WTC11 (cell line): ENCODE measurements at regions not wholly inside any gene's neighbourhood (a gene's known extent, or its start where the extent isn't known, plus 50 kb on each side); places are given as distances from the start of the nearest gene placed in this dataset.

Source experiments
- ATAC-seq: fragments of 200-7000 bp; cut with Tn5 transposase; 2 replicates; pipeline ENCODE4 v1.10.0; 2021; ENCODE audit warnings: mild to moderate bottlenecking, moderate library complexity
- CTCF ChIA-PET: fragments of 300-600 bp; sonication (Branson Sonifier 250); formaldehyde crosslinking; loops from one replicate; lab custom pipeline; 2021; ENCODE audit warnings: antibody characterized with exemption; lab: Charles Lee
- POLR2A ChIA-PET: fragments of 350-600 bp; sonication (Branson Sonifier 250); formaldehyde crosslinking; loops from one replicate; lab custom pipeline; 2021; ENCODE audit warnings: antibody characterized with exemption; lab: Charles Lee
- DNase-seq: peaks from one replicate; pipeline ENCODE4 v3.0.0; 2021; ENCODE audit warnings: low spot score
- H3K27ac Mint-ChIP-seq: 2 replicates; pipeline ENCODE4 v1.8.0; 2021; ENCODE audit warnings: mixed read lengths
- H3K27me3 Mint-ChIP-seq: 2 replicates; pipeline ENCODE4 v1.8.0; 2021; ENCODE audit warnings: low read depth, mild to moderate bottlenecking, moderate library complexity, mixed read lengths
- H3K36me3 Mint-ChIP-seq: 2 replicates; pipeline ENCODE4 v1.8.0; 2021; ENCODE audit warnings: mixed read lengths
- H3K4me1 Mint-ChIP-seq: 2 replicates; pipeline ENCODE4 v1.8.0; 2022; ENCODE audit warnings: mixed read lengths
- H3K4me3 Mint-ChIP-seq: 2 replicates; pipeline ENCODE4 v1.8.0; 2021; ENCODE audit warnings: mild to moderate bottlenecking, moderate library complexity, mixed read lengths
- H3K9me3 Mint-ChIP-seq: 2 replicates; pipeline ENCODE4 v1.8.0; 2021; ENCODE audit warnings: mixed read lengths
- AR ChIP-seq: fragments of 250-450 bp; sonication (Bioruptor Pico); IDR thresholded peaks from 2 replicates; pipeline ENCODE4 v1.9.0; 2021; ENCODE audit warnings: mild to moderate bottlenecking
- ATF1 ChIP-seq: sonication (generic); formaldehyde crosslinking; IDR thresholded peaks from 2 replicates; pipeline ENCODE4 v1.8.1; 2023; ENCODE audit warnings: mild to moderate bottlenecking, moderate library complexity, missing genetic modification reagents
- CBFB ChIP-seq: sonication (generic); formaldehyde crosslinking; IDR thresholded peaks from 2 replicates; pipeline ENCODE4 v1.8.1; 2022; ENCODE audit warnings: mild to moderate bottlenecking, low read depth, missing genetic modification reagents
- CREM ChIP-seq: sonication (generic); formaldehyde crosslinking; IDR thresholded peaks from 2 replicates; pipeline ENCODE4 v1.8.1; 2022; ENCODE audit warnings: mild to moderate bottlenecking, missing genetic modification reagents, moderate library complexity
- E2F1 ChIP-seq: sonication (generic); formaldehyde crosslinking; IDR thresholded peaks from 2 replicates; pipeline ENCODE4 v1.8.0; 2022; ENCODE audit warnings: mild to moderate bottlenecking, missing genetic modification reagents
- E2F5 ChIP-seq: sonication (generic); formaldehyde crosslinking; IDR thresholded peaks from 2 replicates; pipeline ENCODE4 v1.8.1; 2022; ENCODE audit warnings: mild to moderate bottlenecking, moderate library complexity, missing genetic modification reagents
- ELF4 ChIP-seq: sonication (generic); formaldehyde crosslinking; IDR thresholded peaks from 2 replicates; pipeline ENCODE4 v1.8.1; 2022; ENCODE audit warnings: low read depth, mild to moderate bottlenecking, moderate library complexity, missing genetic modification reagents
- FOXP1 ChIP-seq: sonication (generic); formaldehyde crosslinking; IDR thresholded peaks from 2 replicates; pipeline ENCODE4 v1.8.0; 2022; ENCODE audit warnings: missing genetic modification reagents, mild to moderate bottlenecking, moderate library complexity, borderline replicate concordance
- IRF2 ChIP-seq: sonication (generic); formaldehyde crosslinking; IDR thresholded peaks from 2 replicates; pipeline ENCODE4 v1.8.0; 2022; ENCODE audit warnings: low read depth, missing genetic modification reagents, borderline replicate concordance
- PREB ChIP-seq: sonication (generic); formaldehyde crosslinking; IDR thresholded peaks from 2 replicates; pipeline ENCODE4 v1.8.1; 2022; ENCODE audit warnings: mild to moderate bottlenecking, missing genetic modification reagents, moderate library complexity, borderline replicate concordance
- PRRX2 ChIP-seq: fragments of 250-450 bp; sonication (Bioruptor Pico); IDR thresholded peaks from 2 replicates; pipeline ENCODE4 v1.8.0; 2021; ENCODE audit warnings: mild to moderate bottlenecking
- RORB ChIP-seq: fragments of 250-450 bp; sonication (Bioruptor Pico); IDR thresholded peaks from 2 replicates; pipeline ENCODE4 v1.9.0; 2021; ENCODE audit warnings: mild to moderate bottlenecking
- STAT6 ChIP-seq: sonication (generic); formaldehyde crosslinking; conservative IDR thresholded peaks from 2 replicates; pipeline ENCODE4 v1.8.1; 2023; ENCODE audit warnings: mild to moderate bottlenecking, low read depth, missing genetic modification reagents, moderate library complexity
- ZBTB43 ChIP-seq: sonication (generic); formaldehyde crosslinking; IDR thresholded peaks from 2 replicates; pipeline ENCODE4 v1.8.1; 2023; ENCODE audit warnings: mild to moderate bottlenecking, missing genetic modification reagents
- ZNF512 ChIP-seq: sonication (generic); formaldehyde crosslinking; IDR thresholded peaks from 2 replicates; pipeline ENCODE4 v1.8.1; 2022; ENCODE audit warnings: missing genetic modification reagents, borderline replicate concordance

GRCh38 chr16:52022980-52023379, 524.0 kb downstream of the TOX3 start:
- TF ChIP-seq PREB (no peak), RORB (no peak), ZBTB43 (CRISPR knock-in tag) (no peak), STAT6 (CRISPR knock-in tag) (no peak), AR (no peak), PRRX2 (no peak), ZNF512 (CRISPR knock-in tag) (no peak)
- Mint-ChIP-seq H3K27me3 (no peaks in the 10 kb centered on the region), H3K36me3 (0 out of 2 replicates have a peak, but pooled peaks cover 5% of the 10 kb centered on the region), H3K27ac (no peak overlapping the region), H3K4me3 (no peak overlapping the region), H3K4me1 (peaks cover 9% of the 10 kb centered on the region), H3K9me3 (peaks cover 21% of the 10 kb centered on the region)
- CTCF ChIA-PET = no interaction called here
- ATAC-seq (no peak), DNase-seq (no peak)
- POLR2A ChIA-PET = no interaction called here

- DNase-seq = no peak
- TF ChIP-seq ELF4 (no peak), ATF1 (CRISPR knock-in tag) (no peak), E2F5 (no peak), STAT6 (CRISPR knock-in tag) (no peak), FOXP1 (no peak), CREM (CRISPR knock-in tag) (no peak), E2F1 (CRISPR knock-in tag) (no peak), IRF2 (no peak), CBFB (CRISPR knock-in tag) (no peak)
- TF ChIP-seq, all 79 proteins: peak for 0
- peaks cover 29% of the 10 kb centered on the region for H3K9me3 Mint-ChIP-seq
- no peak overlapping the region for H3K4me3 Mint-ChIP-seq
- H3K27me3 Mint-ChIP-seq = no peaks in the 10 kb centered on the region
- no peak overlapping the region for H3K27ac Mint-ChIP-seq
- ATAC-seq = no peak
- H3K4me1 Mint-ChIP-seq = peaks cover 9% of the 10 kb centered on the region
- POLR2A ChIA-PET = no interaction called here
- CTCF ChIA-PET = no interaction called here
- 0 out of 2 replicates have a peak, but pooled peaks cover 11% of the 10 kb centered on the region for H3K36me3 Mint-ChIP-seq
These were observed 524.8 kb downstream of the TOX3 start for GRCh38 chr16:52022177-52022576.
